GM10248 (cell line): ENCODE measurements at regions not wholly inside any gene's neighbourhood (a gene's known extent, or its start where the extent isn't known, plus 50 kb on each side); places are given as distances from the start of the nearest gene placed in this dataset.
"Not testable (repeated sequence)": the region's sequence is repeated elsewhere in the genome, so short reads cannot be mapped to it uniquely, and the experiment has no call there.

Experiments
- CTCF ChIA-PET: fragments of 300-600 bp; sonication (Branson Sonifier 250); formaldehyde crosslinking; extraction: SDS; loops from one replicate; lab custom pipeline; 2021; ENCODE audit warnings: antibody characterized with exemption; lab: Yijun Ruan, JAX
- POLR2A ChIA-PET: fragments of 350-650 bp; sonication (Branson Sonifier 250); formaldehyde crosslinking; extraction: SDS; loops from one replicate; lab custom pipeline; 2020; ENCODE audit warnings: antibody characterized with exemption; lab: Yijun Ruan, JAX
- DNase-seq: peaks from one replicate; pipeline ENCODE4 v3.0.0; 2012; ENCODE audit errors: extremely low spot score
- CTCF ChIP-seq: IDR thresholded peaks from 2 replicates; pipeline ENCODE4 v1.5.1; 2012; ENCODE audit warnings: mild to moderate bottlenecking, low read depth; ENCODE audit errors: extremely low read depth, missing control alignments, control extremely low read depth

- no peak for TF ChIP-seq CTCF
- POLR2A ChIA-PET, result no interaction called here
- DNase-seq, result no peak
- CTCF ChIA-PET, result no interaction called here
Observed at GRCh38 chr7:108642126-108642525, 72.5 kb downstream of the DNAJB9 start.

DNA sequence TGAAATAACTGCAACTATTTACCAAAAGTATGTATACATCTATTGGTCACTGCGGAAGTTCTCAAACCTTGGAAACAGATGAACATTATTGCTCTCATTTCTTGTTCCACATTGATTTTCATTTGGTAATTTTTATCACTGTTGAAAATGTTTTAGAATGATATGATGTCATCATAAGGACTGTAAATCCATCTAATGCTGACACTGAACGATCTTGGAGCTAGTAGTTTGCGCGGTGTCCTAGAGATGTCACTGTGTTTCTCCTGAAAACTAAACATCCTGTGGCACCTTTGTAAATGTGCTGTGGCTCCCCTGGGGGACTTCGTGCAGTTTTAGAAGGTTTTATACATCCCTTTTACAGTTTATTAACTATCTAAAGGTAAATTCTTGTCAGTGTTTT, 73.5 kb downstream of the DNAJB9 start:
- no peak for DNase-seq
- ChIA-PET CTCF (no interaction called here), POLR2A (no interaction called here)
- TF ChIP-seq CTCF, result no peak

- CTCF ChIA-PET, result no interaction called here
- TF ChIP-seq CTCF, result no peak
- POLR2A ChIA-PET, result no interaction called here
- DNase-seq, result no peak
Observed at GRCh38 chr7:108648989-108649388, 79.3 kb downstream of the DNAJB9 start.

DNA sequence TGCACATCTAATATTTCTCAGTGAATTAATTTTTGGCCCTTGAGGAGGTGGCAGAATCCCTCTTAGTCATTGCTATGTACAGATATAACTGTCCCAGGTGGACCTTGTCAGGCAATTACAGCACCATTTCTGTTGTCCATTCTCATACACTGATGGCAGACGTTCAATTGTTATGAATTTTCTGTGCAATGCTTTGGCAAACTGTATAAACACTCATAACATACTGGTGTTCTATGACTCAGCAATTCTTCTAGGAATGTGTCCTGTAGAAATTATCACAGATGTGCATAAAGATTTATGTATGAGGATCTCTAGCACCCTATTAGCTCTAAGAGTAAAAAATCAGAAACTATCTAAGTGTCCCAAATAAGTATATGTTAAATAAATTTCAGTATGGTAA, 80.8 kb downstream of the DNAJB9 start:
- no peak for DNase-seq
- no peak for TF ChIP-seq CTCF
- POLR2A ChIA-PET, result no interaction called here
- CTCF ChIA-PET, result no interaction called here

DNA sequence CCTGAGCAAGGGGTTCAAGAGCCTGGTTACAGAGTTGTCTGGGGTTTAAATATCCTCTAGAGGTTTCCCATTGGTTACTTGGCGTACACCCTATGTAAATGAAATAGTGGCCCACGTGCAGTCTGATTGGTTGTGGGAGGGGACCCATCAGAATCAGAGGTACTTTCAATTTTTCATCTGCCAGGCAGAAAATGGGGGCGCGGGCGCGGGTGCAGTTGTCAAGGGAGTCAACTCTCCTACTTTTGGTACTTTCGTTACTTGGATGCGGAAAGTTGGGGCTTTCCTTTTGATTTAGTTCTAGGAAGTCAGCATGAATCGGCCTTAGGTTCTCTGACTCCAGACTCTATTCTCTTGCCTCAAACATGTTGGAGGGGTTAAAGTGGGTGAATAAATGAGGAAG, 83.2 kb downstream of the DNAJB9 start:
- TF ChIP-seq CTCF, result no peak
- DNase-seq, result no peak
- POLR2A ChIA-PET, result no interaction called here
- CTCF ChIA-PET, result no interaction called here

GRCh38 chr7:108653526-108653925, 83.9 kb downstream of the DNAJB9 start:
- POLR2A ChIA-PET, result no interaction called here
- DNase-seq, result no peak
- TF ChIP-seq CTCF, result no peak
- CTCF ChIA-PET, result no interaction called here

- CTCF ChIA-PET, POLR2A ChIA-PET: not testable (repeated sequence)
Observed at GRCh38 chr7:108657140-108657726, 87.6 kb downstream of the DNAJB9 start.

More at GRCh38 chr7:108657140-108657726, 87.6 kb downstream of the DNAJB9 start:
- not testable (repeated sequence) for DNase-seq
